ENCODE measurements at regions not wholly inside any gene's neighbourhood (a gene's known extent, or its start where the extent isn't known, plus 50 kb on each side); places are given as distances from the start of the nearest gene placed in this dataset.

DNA sequence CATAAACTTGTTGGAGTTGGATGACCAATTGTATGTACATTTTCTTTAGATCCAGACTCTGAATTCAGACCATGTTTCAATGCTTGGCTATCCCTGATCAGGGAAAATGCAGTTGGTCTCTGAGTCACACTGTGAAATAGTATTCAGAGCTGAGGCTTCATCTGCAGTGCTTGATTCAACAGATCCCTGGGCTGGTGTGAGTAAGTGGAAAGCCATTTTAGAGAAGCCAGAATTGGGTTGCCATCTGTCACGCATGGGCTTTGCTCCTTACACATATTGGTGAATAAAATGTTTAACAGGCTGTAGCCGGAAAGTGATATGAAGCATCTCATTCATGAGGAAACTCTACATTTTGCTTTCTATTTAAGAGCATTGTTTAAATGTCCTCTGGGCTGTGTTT, 50.0 kb upstream of the ACYP2 start:
- H3K27ac ChIP-seq (ENCODE audit: control insufficient read depth, insufficient read depth, low read length), result peak overlapping the region; percentile 86
- no peaks in the 10 kb centered on the region for H4K20me1 ChIP-seq (ENCODE audit: control insufficient read depth, extremely low read depth, insufficient read depth, low read length)
- FAIRE-seq (peak; percentile 96), DNase-seq (ENCODE audit: low read depth, low spot score) (peak; percentile 76)
- dilution Hi-C loops (cut with MboI; ENCODE audit: extremely low pct_ligation_motif_present, low sequenced_read_pairs), result no loop called here
- peak overlapping the region; percentile 73 for H3K4me2 ChIP-seq (ENCODE audit: control insufficient read depth, extremely low read depth, insufficient read depth, low read depth, low read length)
- peaks cover 40% of the 10 kb centered on the region for H3K4me1 ChIP-seq (ENCODE audit: control insufficient read depth, extremely low read depth, insufficient read depth, low read length)
- TF ChIP-seq, protein P1, sequence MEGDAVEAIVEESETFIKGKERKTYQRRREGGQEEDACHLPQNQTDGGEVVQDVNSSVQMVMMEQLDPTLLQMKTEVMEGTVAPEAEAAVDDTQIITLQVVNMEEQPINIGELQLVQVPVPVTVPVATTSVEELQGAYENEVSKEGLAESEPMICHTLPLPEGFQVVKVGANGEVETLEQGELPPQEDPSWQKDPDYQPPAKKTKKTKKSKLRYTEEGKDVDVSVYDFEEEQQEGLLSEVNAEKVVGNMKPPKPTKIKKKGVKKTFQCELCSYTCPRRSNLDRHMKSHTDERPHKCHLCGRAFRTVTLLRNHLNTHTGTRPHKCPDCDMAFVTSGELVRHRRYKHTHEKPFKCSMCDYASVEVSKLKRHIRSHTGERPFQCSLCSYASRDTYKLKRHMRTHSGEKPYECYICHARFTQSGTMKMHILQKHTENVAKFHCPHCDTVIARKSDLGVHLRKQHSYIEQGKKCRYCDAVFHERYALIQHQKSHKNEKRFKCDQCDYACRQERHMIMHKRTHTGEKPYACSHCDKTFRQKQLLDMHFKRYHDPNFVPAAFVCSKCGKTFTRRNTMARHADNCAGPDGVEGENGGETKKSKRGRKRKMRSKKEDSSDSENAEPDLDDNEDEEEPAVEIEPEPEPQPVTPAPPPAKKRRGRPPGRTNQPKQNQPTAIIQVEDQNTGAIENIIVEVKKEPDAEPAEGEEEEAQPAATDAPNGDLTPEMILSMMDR (optimal IDR thresholded peaks at IDR 0.05 in 1 of 3, IDR thresholded peaks at IDR 0.05 in 1 of 3, conservative IDR thresholded peaks at IDR 0.05 in 1 of 3; ENCODE audit: extremely low read depth in 1 of 3, insufficient read depth in 2 of 3, low read length in 3 of 3), result no peak
- TF ChIP-seq EZH2 (IDR thresholded peaks at IDR 0.05; ENCODE audit: low read length), result no peak
- peak overlapping the region; percentile 74 for H2AFZ ChIP-seq (ENCODE audit: control insufficient read depth, low read length)
- no peak overlapping the region for H3K4me3 ChIP-seq (ENCODE audit: control insufficient read depth in 2 of 3, extremely low read depth in 1 of 3, insufficient read depth in 2 of 3, low read depth in 1 of 3, low read length in 3 of 3)
- no peaks in the 10 kb centered on the region for H3K9me3 ChIP-seq (ENCODE audit: control insufficient read depth, low read depth, low read length)
- no peaks in the 10 kb centered on the region for H3K36me3 ChIP-seq (ENCODE audit: control insufficient read depth in 2 of 2, extremely low read depth in 1 of 2, insufficient read depth in 2 of 2, low read length in 2 of 2)
- H3K9me1 ChIP-seq (ENCODE audit: control insufficient read depth, extremely low read depth, insufficient read depth, low read length), result no peaks in the 10 kb centered on the region
- peak overlapping the region; percentile 53 for H3K9ac ChIP-seq (ENCODE audit: control insufficient read depth, extremely low read depth, insufficient read depth, low read length)
- no peaks in the 10 kb centered on the region for H3K79me2 ChIP-seq (ENCODE audit: control insufficient read depth, insufficient read depth, low read length)
- no peaks in the 10 kb centered on the region for H3K27me3 ChIP-seq (ENCODE audit: control insufficient read depth, extremely low read depth, insufficient read depth, low read length)

DNA sequence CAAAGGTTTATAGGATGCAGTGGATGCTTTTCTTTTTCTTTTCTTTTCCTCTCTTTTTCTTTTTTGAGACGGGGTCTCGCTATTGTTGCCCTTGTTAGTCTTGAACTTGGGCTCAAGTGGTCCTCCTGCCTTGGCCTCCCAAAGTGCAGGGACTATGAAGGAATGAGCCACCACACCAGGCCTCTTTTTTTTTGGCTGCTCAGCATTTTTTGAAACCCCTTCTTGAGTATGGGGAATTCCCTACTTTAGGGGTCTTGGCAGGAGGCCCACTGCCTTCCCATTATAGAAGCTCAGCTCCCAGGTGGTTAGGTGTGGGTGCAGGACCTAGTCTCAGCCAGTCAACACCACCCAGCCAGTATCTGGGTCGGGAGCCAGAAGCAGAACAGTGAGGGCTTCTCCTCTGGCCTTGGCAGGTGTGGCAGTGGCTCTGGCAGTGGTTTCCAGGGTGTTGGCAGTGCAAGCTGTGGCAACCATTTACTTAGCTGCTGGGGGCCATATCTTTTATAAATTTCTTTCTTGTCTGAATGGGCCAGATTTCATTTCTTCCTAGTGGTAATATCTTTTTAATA, 51.4 kb upstream of the ACYP2 start:
- Histone ChIP-seq H2AFZ (ENCODE audit: control insufficient read depth, low read length) (peak overlapping the region; percentile 37), H3K4me1 (ENCODE audit: control insufficient read depth, extremely low read depth, insufficient read depth, low read length) (peaks cover 51% of the 10 kb centered on the region), H3K79me2 (ENCODE audit: control insufficient read depth, insufficient read depth, low read length) (no peaks in the 10 kb centered on the region), H3K9me3 (ENCODE audit: control insufficient read depth, low read depth, low read length) (no peaks in the 10 kb centered on the region), H4K20me1 (ENCODE audit: control insufficient read depth, extremely low read depth, insufficient read depth, low read length) (no peaks in the 10 kb centered on the region), H3K4me3 (ENCODE audit: control insufficient read depth in 2 of 3, extremely low read depth in 1 of 3, insufficient read depth in 2 of 3, low read depth in 1 of 3, low read length in 3 of 3) (no peak overlapping the region), H3K9ac (ENCODE audit: control insufficient read depth, extremely low read depth, insufficient read depth, low read length) (no peak overlapping the region), H3K36me3 (ENCODE audit: control insufficient read depth in 2 of 2, extremely low read depth in 1 of 2, insufficient read depth in 2 of 2, low read length in 2 of 2) (no peaks in the 10 kb centered on the region), H3K27me3 (ENCODE audit: control insufficient read depth, extremely low read depth, insufficient read depth, low read length) (no peaks in the 10 kb centered on the region), H3K4me2 (ENCODE audit: control insufficient read depth, extremely low read depth, insufficient read depth, low read depth, low read length) (no peak overlapping the region), H3K27ac (ENCODE audit: control insufficient read depth, insufficient read depth, low read length) (peak overlapping the region; percentile 0), H3K9me1 (ENCODE audit: control insufficient read depth, extremely low read depth, insufficient read depth, low read length) (no peaks in the 10 kb centered on the region)
- dilution Hi-C loops (cut with MboI; ENCODE audit: extremely low pct_ligation_motif_present, low sequenced_read_pairs), result no loop called here
- TF ChIP-seq, protein P1 (optimal IDR thresholded peaks at IDR 0.05 in 1 of 3, IDR thresholded peaks at IDR 0.05 in 1 of 3, conservative IDR thresholded peaks at IDR 0.05 in 1 of 3; ENCODE audit: extremely low read depth in 1 of 3, insufficient read depth in 2 of 3, low read length in 3 of 3), result no peak
- no peak for TF ChIP-seq EZH2 (IDR thresholded peaks at IDR 0.05; ENCODE audit: low read length)
- FAIRE-seq, result no peak
- DNase-seq (ENCODE audit: low read depth, low spot score), result no peak

Measured in keratinocyte (primary cell).